ENCODE measurements at regions not wholly inside any gene's neighbourhood (a gene's known extent, or its start where the extent isn't known, plus 50 kb on each side); places are given as distances from the start of the nearest gene placed in this dataset.

DNA sequence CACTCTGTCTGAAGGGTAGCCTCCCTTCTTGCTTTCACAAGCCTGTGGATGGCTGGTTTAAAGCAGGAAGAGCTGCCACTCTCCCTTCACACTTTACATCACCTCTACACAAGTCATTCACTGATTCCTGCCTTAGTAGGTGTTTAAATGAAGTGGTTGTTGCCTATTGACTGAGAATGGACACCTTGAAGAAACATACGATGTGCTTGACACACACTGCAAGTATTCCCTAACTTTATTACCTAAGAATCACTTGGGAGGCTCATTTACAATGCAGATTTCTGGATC, 230.5 kb downstream of the PIK3R1 start:
- TF ChIP-seq TAF1 (IDR thresholded peaks at IDR 0.05; ENCODE audit: borderline replicate concordance, insufficient read depth, low read length) (no peak), POLR2AphosphoS5 (IDR thresholded peaks at IDR 0.05; ENCODE audit: low read depth, low read length) (no peak), SIN3A (IDR thresholded peaks at IDR 0.05; ENCODE audit: borderline replicate concordance, insufficient read depth, low read length) (no peak), FOXP2 (optimal IDR thresholded peaks at IDR 0.05; ENCODE audit: borderline replicate concordance, extremely low read depth, extremely low read length, insufficient read depth) (no peak)
- TF ChIP-seq, protein P1, sequence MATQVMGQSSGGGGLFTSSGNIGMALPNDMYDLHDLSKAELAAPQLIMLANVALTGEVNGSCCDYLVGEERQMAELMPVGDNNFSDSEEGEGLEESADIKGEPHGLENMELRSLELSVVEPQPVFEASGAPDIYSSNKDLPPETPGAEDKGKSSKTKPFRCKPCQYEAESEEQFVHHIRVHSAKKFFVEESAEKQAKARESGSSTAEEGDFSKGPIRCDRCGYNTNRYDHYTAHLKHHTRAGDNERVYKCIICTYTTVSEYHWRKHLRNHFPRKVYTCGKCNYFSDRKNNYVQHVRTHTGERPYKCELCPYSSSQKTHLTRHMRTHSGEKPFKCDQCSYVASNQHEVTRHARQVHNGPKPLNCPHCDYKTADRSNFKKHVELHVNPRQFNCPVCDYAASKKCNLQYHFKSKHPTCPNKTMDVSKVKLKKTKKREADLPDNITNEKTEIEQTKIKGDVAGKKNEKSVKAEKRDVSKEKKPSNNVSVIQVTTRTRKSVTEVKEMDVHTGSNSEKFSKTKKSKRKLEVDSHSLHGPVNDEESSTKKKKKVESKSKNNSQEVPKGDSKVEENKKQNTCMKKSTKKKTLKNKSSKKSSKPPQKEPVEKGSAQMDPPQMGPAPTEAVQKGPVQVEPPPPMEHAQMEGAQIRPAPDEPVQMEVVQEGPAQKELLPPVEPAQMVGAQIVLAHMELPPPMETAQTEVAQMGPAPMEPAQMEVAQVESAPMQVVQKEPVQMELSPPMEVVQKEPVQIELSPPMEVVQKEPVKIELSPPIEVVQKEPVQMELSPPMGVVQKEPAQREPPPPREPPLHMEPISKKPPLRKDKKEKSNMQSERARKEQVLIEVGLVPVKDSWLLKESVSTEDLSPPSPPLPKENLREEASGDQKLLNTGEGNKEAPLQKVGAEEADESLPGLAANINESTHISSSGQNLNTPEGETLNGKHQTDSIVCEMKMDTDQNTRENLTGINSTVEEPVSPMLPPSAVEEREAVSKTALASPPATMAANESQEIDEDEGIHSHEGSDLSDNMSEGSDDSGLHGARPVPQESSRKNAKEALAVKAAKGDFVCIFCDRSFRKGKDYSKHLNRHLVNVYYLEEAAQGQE (IDR thresholded peaks at IDR 0.05; ENCODE audit: insufficient read depth in 1 of 2, low read depth in 2 of 2, low read length in 2 of 2) = no peak

Data from PFSK-1 (cell line).